Left forelimb (tissue), 1 donor: ENCODE measurements at regions not wholly inside any gene's neighbourhood (a gene's known extent, or its start where the extent isn't known, plus 50 kb on each side); places are given as distances from the start of the nearest gene placed in this dataset.
"Not testable (repeated sequence)": the region's sequence is repeated elsewhere in the genome, so short reads cannot be mapped to it uniquely, and the experiment has no call there.

ENCODE experiments used
- DNase-seq: peaks from one replicate; pipeline ENCODE4 v3.0.0-alpha.2; 2018; ENCODE audit warnings: low spot score

- no peak for DNase-seq
Measured at GRCh38 chr14:71783088-71783487, 149.1 kb upstream of the RGS6 start.

GRCh38 chr14:71783786-71784185 lies 148.4 kb upstream of the RGS6 start:
- no peak for DNase-seq

GRCh38 chr14:71789005-71789404 lies 143.2 kb upstream of the RGS6 start:
- DNase-seq: no peak

GRCh38 chr14:71799841-71800240 lies 132.4 kb upstream of the RGS6 start:
- DNase-seq: no peak

GRCh38 chr14:71800878-71801277 lies 131.4 kb upstream of the RGS6 start:
- no peak for DNase-seq

- DNase-seq: no peak
Measured at GRCh38 chr14:71803539-71804260, 128.5 kb upstream of the RGS6 start.

GRCh38 chr14:71804992-71805391 lies 127.2 kb upstream of the RGS6 start:
- no peak for DNase-seq

- DNase-seq: not testable (repeated sequence)
Measured at GRCh38 chr14:71807049-71807448, 125.2 kb upstream of the RGS6 start.

- DNase-seq: not testable (repeated sequence)
Measured at GRCh38 chr14:71810800-71811199, 121.4 kb upstream of the RGS6 start.

GRCh38 chr14:71812693-71813092 lies 119.5 kb upstream of the RGS6 start:
- DNase-seq: no peak

- DNase-seq: no peak
Measured at GRCh38 chr14:71815110-71815509, 117.1 kb upstream of the RGS6 start.

- DNase-seq: no peak
Measured at GRCh38 chr14:71824816-71825215, 107.4 kb upstream of the RGS6 start.

- no peak for DNase-seq
Measured at GRCh38 chr14:71833476-71833875, 98.8 kb upstream of the RGS6 start.

- DNase-seq: no peak
Measured at GRCh38 chr14:71834284-71835204, 97.7 kb upstream of the RGS6 start.

GRCh38 chr14:71852181-71852580 lies 80.0 kb upstream of the RGS6 start:
- DNase-seq: no peak

- no peak for DNase-seq
Measured at GRCh38 chr14:71855399-71856036, 76.7 kb upstream of the RGS6 start.

GRCh38 chr14:71856199-71856919 lies 75.9 kb upstream of the RGS6 start:
- no peak for DNase-seq

GRCh38 chr14:71863049-71863448 lies 69.2 kb upstream of the RGS6 start:
- no peak for DNase-seq

- DNase-seq: no peak
Measured at GRCh38 chr14:71863766-71864165, 68.5 kb upstream of the RGS6 start.
